ENCODE measurements at regions not wholly inside any gene's neighbourhood (a gene's known extent, or its start where the extent isn't known, plus 50 kb on each side); places are given as distances from the start of the nearest gene placed in this dataset.

DNA sequence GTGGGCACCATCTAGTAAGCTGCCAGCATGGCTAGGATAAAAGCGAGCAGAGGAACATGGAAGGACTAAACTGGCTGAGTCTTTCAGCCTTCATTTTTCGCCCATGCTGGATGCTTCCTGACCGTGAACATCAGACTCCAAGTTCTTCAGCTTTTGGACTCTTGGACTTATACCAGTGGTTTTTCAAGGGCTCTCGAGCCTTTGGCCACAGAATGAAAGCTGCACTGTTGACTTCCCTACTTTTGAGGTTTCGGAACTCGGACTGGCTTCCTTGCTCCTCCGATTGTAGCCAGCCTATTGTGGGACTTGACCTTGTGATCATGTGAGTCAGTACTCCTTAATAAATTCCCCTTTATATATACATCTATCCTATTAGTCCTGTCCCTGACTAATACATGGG lies 785.1 kb upstream of the SLITRK6 start:
- H3K79me2 ChIP-seq (ENCODE audit: control insufficient read depth, insufficient read depth, low read length), result no peaks in the 10 kb centered on the region
- dilution Hi-C loops (cut with MboI; ENCODE audit: extremely low pct_ligation_motif_present, low sequenced_read_pairs), result no loop called here
- no peak overlapping the region for H3K9ac ChIP-seq (ENCODE audit: control insufficient read depth, extremely low read depth, insufficient read depth, low read length)
- H3K4me3 ChIP-seq (ENCODE audit: control insufficient read depth in 2 of 3, extremely low read depth in 1 of 3, insufficient read depth in 2 of 3, low read depth in 1 of 3, low read length in 3 of 3), result no peak overlapping the region
- H3K27ac ChIP-seq (ENCODE audit: control insufficient read depth, insufficient read depth, low read length), result no peak overlapping the region
- FAIRE-seq (no peak), DNase-seq (ENCODE audit: low read depth, low spot score) (no peak)
- peaks cover 4% of the 10 kb centered on the region for H3K9me3 ChIP-seq (ENCODE audit: control insufficient read depth, low read depth, low read length)
- no peaks in the 10 kb centered on the region for H3K4me1 ChIP-seq (ENCODE audit: control insufficient read depth, extremely low read depth, insufficient read depth, low read length)
- TF ChIP-seq CTCF (optimal IDR thresholded peaks at IDR 0.05 in 1 of 3, IDR thresholded peaks at IDR 0.05 in 1 of 3, conservative IDR thresholded peaks at IDR 0.05 in 1 of 3; ENCODE audit: extremely low read depth in 1 of 3, insufficient read depth in 2 of 3, low read length in 3 of 3), result no peak
- no peak for TF ChIP-seq EZH2 (IDR thresholded peaks at IDR 0.05; ENCODE audit: low read length)
- H3K4me2 ChIP-seq (ENCODE audit: control insufficient read depth, extremely low read depth, insufficient read depth, low read depth, low read length), result no peak overlapping the region
- no peaks in the 10 kb centered on the region for H3K36me3 ChIP-seq (ENCODE audit: control insufficient read depth in 2 of 2, extremely low read depth in 1 of 2, insufficient read depth in 2 of 2, low read length in 2 of 2)
- H3K27me3 ChIP-seq (ENCODE audit: control insufficient read depth, extremely low read depth, insufficient read depth, low read length), result no peaks in the 10 kb centered on the region
- no peaks in the 10 kb centered on the region for H3K9me1 ChIP-seq (ENCODE audit: control insufficient read depth, extremely low read depth, insufficient read depth, low read length)
- no peak overlapping the region for H2AFZ ChIP-seq (ENCODE audit: control insufficient read depth, low read length)
- H4K20me1 ChIP-seq (ENCODE audit: control insufficient read depth, extremely low read depth, insufficient read depth, low read length), result no peaks in the 10 kb centered on the region

DNA sequence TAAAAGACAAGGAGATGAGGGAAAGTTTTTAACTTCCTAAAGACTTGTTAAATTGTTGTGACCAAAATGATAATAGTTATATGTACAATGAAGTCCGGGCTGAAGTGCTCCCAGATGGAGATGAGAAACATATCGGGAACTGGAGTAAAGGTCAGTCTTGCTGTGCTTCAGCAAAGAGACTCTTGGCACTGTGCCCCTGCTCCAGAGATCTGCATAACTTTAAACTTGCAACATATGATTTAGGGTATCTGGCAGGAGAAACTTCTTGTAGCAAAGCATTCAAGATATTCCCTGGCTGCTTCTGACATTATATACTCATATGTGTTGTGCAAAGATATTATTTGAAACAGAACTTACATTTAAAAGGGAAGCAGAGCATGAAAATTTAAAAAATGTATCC lies 786.6 kb upstream of the SLITRK6 start:
- no peak overlapping the region for H3K4me3 ChIP-seq (ENCODE audit: control insufficient read depth in 2 of 3, extremely low read depth in 1 of 3, insufficient read depth in 2 of 3, low read depth in 1 of 3, low read length in 3 of 3)
- H3K4me2 ChIP-seq (ENCODE audit: control insufficient read depth, extremely low read depth, insufficient read depth, low read depth, low read length), result no peak overlapping the region
- no peaks in the 10 kb centered on the region for H3K27me3 ChIP-seq (ENCODE audit: control insufficient read depth, extremely low read depth, insufficient read depth, low read length)
- H3K36me3 ChIP-seq (ENCODE audit: control insufficient read depth in 2 of 2, extremely low read depth in 1 of 2, insufficient read depth in 2 of 2, low read length in 2 of 2), result no peaks in the 10 kb centered on the region
- no peaks in the 10 kb centered on the region for H4K20me1 ChIP-seq (ENCODE audit: control insufficient read depth, extremely low read depth, insufficient read depth, low read length)
- dilution Hi-C loops (cut with MboI; ENCODE audit: extremely low pct_ligation_motif_present, low sequenced_read_pairs), result no loop called here
- H3K9ac ChIP-seq (ENCODE audit: control insufficient read depth, extremely low read depth, insufficient read depth, low read length), result no peak overlapping the region
- DNase-seq (ENCODE audit: low read depth, low spot score) (no peak), FAIRE-seq (no peak)
- H3K27ac ChIP-seq (ENCODE audit: control insufficient read depth, insufficient read depth, low read length), result no peak overlapping the region
- H3K4me1 ChIP-seq (ENCODE audit: control insufficient read depth, extremely low read depth, insufficient read depth, low read length), result no peaks in the 10 kb centered on the region
- H3K79me2 ChIP-seq (ENCODE audit: control insufficient read depth, insufficient read depth, low read length), result no peaks in the 10 kb centered on the region
- H3K9me3 ChIP-seq (ENCODE audit: control insufficient read depth, low read depth, low read length), result peaks cover 4% of the 10 kb centered on the region
- H3K9me1 ChIP-seq (ENCODE audit: control insufficient read depth, extremely low read depth, insufficient read depth, low read length), result no peaks in the 10 kb centered on the region
- H2AFZ ChIP-seq (ENCODE audit: control insufficient read depth, low read length), result no peak overlapping the region
- TF ChIP-seq CTCF (optimal IDR thresholded peaks at IDR 0.05 in 1 of 3, IDR thresholded peaks at IDR 0.05 in 1 of 3, conservative IDR thresholded peaks at IDR 0.05 in 1 of 3; ENCODE audit: extremely low read depth in 1 of 3, insufficient read depth in 2 of 3, low read length in 3 of 3) (no peak), EZH2 (IDR thresholded peaks at IDR 0.05; ENCODE audit: low read length) (no peak)
